Uterus (tissue), 2 donors: ENCODE measurements at regions not wholly inside any gene's neighbourhood (a gene's known extent, or its start where the extent isn't known, plus 50 kb on each side); places are given as distances from the start of the nearest gene placed in this dataset.

Experiments used
- POLR2A ChIP-seq, 2 donors: fragments of 450-650 bp; IDR thresholded peaks; one replicate each; pipeline ENCODE4 v1.6.1; 2016; ENCODE audit warnings: antibody characterized with exemption in 2 of 2, mild to moderate bottlenecking in 1 of 2, moderate library complexity in 1 of 2
- TF ChIP-seq, protein P1 (sequence below), 4 experiments: fragments of 200-600 bp in 2 of 4; fragments of 450-650 bp in 2 of 4; sonication (generic) in 2 of 4; IDR thresholded peaks; one replicate each; pipeline ENCODE4 v1.5.1; 2016 to 2019; ENCODE audit warnings: antibody characterized with exemption in 4 of 4, mild to moderate bottlenecking in 2 of 4, moderate library complexity in 1 of 4

- TF ChIP-seq, protein P1, sequence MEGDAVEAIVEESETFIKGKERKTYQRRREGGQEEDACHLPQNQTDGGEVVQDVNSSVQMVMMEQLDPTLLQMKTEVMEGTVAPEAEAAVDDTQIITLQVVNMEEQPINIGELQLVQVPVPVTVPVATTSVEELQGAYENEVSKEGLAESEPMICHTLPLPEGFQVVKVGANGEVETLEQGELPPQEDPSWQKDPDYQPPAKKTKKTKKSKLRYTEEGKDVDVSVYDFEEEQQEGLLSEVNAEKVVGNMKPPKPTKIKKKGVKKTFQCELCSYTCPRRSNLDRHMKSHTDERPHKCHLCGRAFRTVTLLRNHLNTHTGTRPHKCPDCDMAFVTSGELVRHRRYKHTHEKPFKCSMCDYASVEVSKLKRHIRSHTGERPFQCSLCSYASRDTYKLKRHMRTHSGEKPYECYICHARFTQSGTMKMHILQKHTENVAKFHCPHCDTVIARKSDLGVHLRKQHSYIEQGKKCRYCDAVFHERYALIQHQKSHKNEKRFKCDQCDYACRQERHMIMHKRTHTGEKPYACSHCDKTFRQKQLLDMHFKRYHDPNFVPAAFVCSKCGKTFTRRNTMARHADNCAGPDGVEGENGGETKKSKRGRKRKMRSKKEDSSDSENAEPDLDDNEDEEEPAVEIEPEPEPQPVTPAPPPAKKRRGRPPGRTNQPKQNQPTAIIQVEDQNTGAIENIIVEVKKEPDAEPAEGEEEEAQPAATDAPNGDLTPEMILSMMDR (IDR thresholded peaks at IDR 0.05), result no peak
- TF ChIP-seq POLR2A (IDR thresholded peaks at IDR 0.05), result no peak
These were observed 300.1 kb downstream of the NDUFA10 start for GRCh38 chr2:239724851-239725550.
